ENCODE measurements at regions not wholly inside any gene's neighbourhood (a gene's known extent, or its start where the extent isn't known, plus 50 kb on each side); places are given as distances from the start of the nearest gene placed in this dataset.

DNA sequence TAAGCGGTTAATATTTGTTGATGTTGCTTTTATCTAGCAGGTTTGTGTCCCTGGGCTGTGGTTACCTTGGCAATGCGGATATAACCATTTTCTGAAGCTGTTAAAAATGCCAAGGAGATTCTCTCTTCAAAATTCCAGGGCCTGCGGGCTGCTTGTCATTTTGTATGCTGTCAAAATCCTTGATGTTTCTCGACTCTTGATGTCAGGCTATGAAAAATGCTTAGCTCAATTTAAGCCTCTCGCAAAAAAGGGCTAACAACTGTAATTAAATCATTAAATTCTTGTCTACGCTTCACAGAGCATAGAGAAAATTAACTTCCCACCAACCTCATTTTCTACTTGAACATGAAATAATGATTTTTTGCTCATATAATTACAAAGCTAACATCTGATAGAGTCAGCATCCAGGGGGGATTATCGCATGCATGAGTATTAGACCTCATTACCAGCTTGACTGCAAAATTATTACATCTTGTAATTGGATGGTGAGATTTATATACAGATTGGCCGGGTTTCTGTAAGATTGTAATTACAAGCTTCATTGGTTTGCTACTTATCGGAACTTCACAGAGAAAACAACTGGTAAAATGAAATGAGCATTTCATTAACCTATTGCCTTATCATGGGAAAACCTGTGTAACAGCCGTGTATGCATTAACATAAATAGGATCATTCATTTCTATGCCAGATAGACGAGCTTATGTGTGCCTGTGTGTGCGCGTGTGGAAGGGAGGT, 83.1 kb upstream of the IRX1 start:
- TF ChIP-seq, protein P1, sequence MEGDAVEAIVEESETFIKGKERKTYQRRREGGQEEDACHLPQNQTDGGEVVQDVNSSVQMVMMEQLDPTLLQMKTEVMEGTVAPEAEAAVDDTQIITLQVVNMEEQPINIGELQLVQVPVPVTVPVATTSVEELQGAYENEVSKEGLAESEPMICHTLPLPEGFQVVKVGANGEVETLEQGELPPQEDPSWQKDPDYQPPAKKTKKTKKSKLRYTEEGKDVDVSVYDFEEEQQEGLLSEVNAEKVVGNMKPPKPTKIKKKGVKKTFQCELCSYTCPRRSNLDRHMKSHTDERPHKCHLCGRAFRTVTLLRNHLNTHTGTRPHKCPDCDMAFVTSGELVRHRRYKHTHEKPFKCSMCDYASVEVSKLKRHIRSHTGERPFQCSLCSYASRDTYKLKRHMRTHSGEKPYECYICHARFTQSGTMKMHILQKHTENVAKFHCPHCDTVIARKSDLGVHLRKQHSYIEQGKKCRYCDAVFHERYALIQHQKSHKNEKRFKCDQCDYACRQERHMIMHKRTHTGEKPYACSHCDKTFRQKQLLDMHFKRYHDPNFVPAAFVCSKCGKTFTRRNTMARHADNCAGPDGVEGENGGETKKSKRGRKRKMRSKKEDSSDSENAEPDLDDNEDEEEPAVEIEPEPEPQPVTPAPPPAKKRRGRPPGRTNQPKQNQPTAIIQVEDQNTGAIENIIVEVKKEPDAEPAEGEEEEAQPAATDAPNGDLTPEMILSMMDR (IDR thresholded peaks at IDR 0.05): no peak
- TF ChIP-seq POLR2A (IDR thresholded peaks at IDR 0.05): no peak

Data from body of pancreas (tissue), 4 donors.